Ishikawa (cell line): ENCODE measurements at regions not wholly inside any gene's neighbourhood (a gene's known extent, or its start where the extent isn't known, plus 50 kb on each side); places are given as distances from the start of the nearest gene placed in this dataset.

Source experiments
- CEBPB ChIP-seq: IDR thresholded peaks from 2 replicates; pipeline ENCODE4 v1.6.1; 2012
- EGR1 ChIP-seq: IDR thresholded peaks from 2 replicates; pipeline ENCODE4 v1.6.1; 2012
- FOXM1 ChIP-seq: IDR thresholded peaks from 2 replicates; pipeline ENCODE4 v1.6.1; 2012; ENCODE audit warnings: low read depth, borderline replicate concordance
- MAX ChIP-seq: IDR thresholded peaks from 2 replicates; pipeline ENCODE4 v1.6.1; 2012
- RAD21 ChIP-seq: IDR thresholded peaks from 2 replicates; pipeline ENCODE4 v1.6.1; 2012; ENCODE audit warnings: low read depth
- TCF12 ChIP-seq: IDR thresholded peaks from 2 replicates; pipeline ENCODE4 v1.6.1; 2012; ENCODE audit warnings: low read depth
- TEAD4 ChIP-seq: IDR thresholded peaks from 2 replicates; pipeline ENCODE4 v1.6.1; 2012
- USF1 ChIP-seq: IDR thresholded peaks from 2 replicates; pipeline ENCODE4 v1.6.1; 2012
- YY1 ChIP-seq: IDR thresholded peaks from 2 replicates; pipeline ENCODE4 v1.6.1; 2012; ENCODE audit warnings: low read depth
- ZBTB7A ChIP-seq: IDR thresholded peaks from 2 replicates; pipeline ENCODE4 v1.6.1; 2012; ENCODE audit warnings: low read depth

GRCh38 chr20:17787816-17788215, 88.0 kb downstream of the BANF2 start:
- TF ChIP-seq ZBTB7A, result no peak
- TF ChIP-seq EGR1, result no peak
- no peak for TF ChIP-seq YY1
- no peak for TF ChIP-seq MAX

- TF ChIP-seq MAX (no peak), CEBPB (no peak), YY1 (no peak), RAD21 (no peak), FOXM1 (no peak), USF1 (no peak), TCF12 (no peak), TEAD4 (no peak)
These were observed 86.5 kb downstream of the BANF2 start for GRCh38 chr20:17786221-17786718.
